K562 (cell line): ENCODE measurements at regions not wholly inside any gene's neighbourhood (a gene's known extent, or its start where the extent isn't known, plus 50 kb on each side); places are given as distances from the start of the nearest gene placed in this dataset.

Experiments used
- ATAC-seq: fragments of 200-7000 bp; cut with Tn5 transposase; 3 replicates; pipeline ENCODE4 v1.9.1; 2020; ENCODE audit warnings: moderate library complexity
- BruUV-seq: library from RNA; stranded (reverse); fragments of 400-500 nt; replicated peaks from 2 replicates; lab custom pipeline; 2021; lab: Mats Ljungman, UMichigan
- CTCF ChIA-PET: fragments of 300-600 bp; formaldehyde crosslinking; extraction: SDS; loops from one replicate; lab custom pipeline; 2021; ENCODE audit warnings: low intra/inter-chr PET ratio; lab: Yijun Ruan, JAX
- POLR2A ChIA-PET: fragments of 300-600, 350-650 bp; sonication (Branson Sonifier 250); formaldehyde crosslinking; extraction: SDS; loops from one replicate; lab custom pipeline; 2021; ENCODE audit warnings: antibody characterized with exemption, inconsistent platforms; lab: Yijun Ruan, JAX
- DNase-seq, 4 experiments: peaks; one replicate each; pipeline versions ENCODE4 v3.0.0 to v3.0.0-alpha.2; 2011 to 2018; ENCODE audit warnings: low spot score in 3 of 4, mixed read lengths in 3 of 4; ENCODE audit errors: extremely low read depth in 1 of 4
- FAIRE-seq: peaks from 2 replicates; lab custom pipeline; 2011; peaks lifted over from hg19 to GRCh38; lab: Jason Lieb, UNC
- H2AFZ ChIP-seq: 2 replicates; pipeline ENCODE4 v1.6.0; 2011; ENCODE audit warnings: low read depth, low read length, control low read depth, inconsistent platforms
- H3K27ac ChIP-seq: fragments of 200-600 bp; 3 replicates; pipeline ENCODE4 v1.8.0; 2011; ENCODE audit warnings: low read depth, mild to moderate bottlenecking, control low read depth, inconsistent platforms, low read length, moderate library complexity, mixed read lengths; ENCODE audit errors: extremely low read depth
- H3K27me3 ChIP-seq, 2 experiments: fragments of 300-600 bp in 1 of 2; 2 replicates in 1 of 2; 3 replicates in 1 of 2; pipeline versions ENCODE4 v1.6.0 to v1.8.0; 2011; ENCODE audit warnings: inconsistent platforms in 2 of 2, low read length in 2 of 2, mild to moderate bottlenecking in 1 of 2, mixed read lengths in 1 of 2, moderate library complexity in 1 of 2; ENCODE audit not compliant: control insufficient read depth in 2 of 2, insufficient read depth in 2 of 2
- H3K36me3 ChIP-seq: fragments of 300-600 bp; 3 replicates; pipeline ENCODE4 v1.8.0; 2011; ENCODE audit warnings: mild to moderate bottlenecking, low read length, inconsistent platforms; ENCODE audit not compliant: control insufficient read depth, insufficient read depth
- H3K4me1 ChIP-seq, 2 experiments: fragments of 200-600 bp in 1 of 2; replicated peaks in 1 of 2; 2 replicates in 1 of 2; 3 replicates in 1 of 2; pipeline versions ENCODE4 v1.5.1 to v1.8.0; 2011; ENCODE audit warnings: inconsistent platforms in 2 of 2, low read length in 2 of 2, mild to moderate bottlenecking in 1 of 2, mixed read lengths in 1 of 2, moderate library complexity in 1 of 2; ENCODE audit not compliant: control insufficient read depth in 2 of 2, insufficient read depth in 2 of 2
- H3K4me2 ChIP-seq: 2 replicates; pipeline ENCODE4 v1.6.1; 2011; ENCODE audit warnings: low read length, control low read depth, inconsistent platforms, mixed read lengths; ENCODE audit not compliant: insufficient read depth
- H3K4me3 ChIP-seq: fragments of 200-600 bp; sonication (generic), shearing (Covaris generic); 2 replicates; pipeline ENCODE4 v1.5.1; 2016; ENCODE audit warnings: control low read depth, inconsistent platforms
- H3K79me2 ChIP-seq: fragments of 200-600 bp; 3 replicates; pipeline ENCODE4 v1.8.0; 2011; ENCODE audit warnings: low read length, inconsistent platforms; ENCODE audit not compliant: control insufficient read depth, insufficient read depth
- H3K9ac ChIP-seq, 2 experiments: 2 replicates each; pipeline versions ENCODE4 v1.6.0 to v1.6.1; 2011; ENCODE audit warnings: low read depth in 2 of 2, low read length in 2 of 2, control low read depth in 1 of 2, inconsistent platforms in 1 of 2, mild to moderate bottlenecking in 1 of 2, mixed read lengths in 1 of 2; ENCODE audit not compliant: insufficient read depth in 1 of 2
- H3K9me1 ChIP-seq: one replicate; pipeline ENCODE4 v1.6.0; 2011; ENCODE audit warnings: inconsistent platforms, mild to moderate bottlenecking, low read length, moderate library complexity; ENCODE audit not compliant: control insufficient read depth, insufficient read depth
- H3K9me3 ChIP-seq: replicated peaks from 2 replicates; pipeline ENCODE4 v1.5.1; 2011; ENCODE audit warnings: low read depth, low read length, inconsistent platforms; ENCODE audit not compliant: control insufficient read depth, insufficient read depth
- H4K20me1 ChIP-seq: replicated peaks from 2 replicates; pipeline ENCODE4 v1.6.1; 2011; ENCODE audit warnings: low read length, inconsistent platforms, mixed read lengths; ENCODE audit not compliant: control insufficient read depth, insufficient read depth
- EGR1 ChIP-seq: fragments of 450-650 bp; conservative IDR thresholded peaks from 2 replicates; pipeline ENCODE4 v1.6.1; 2017; ENCODE audit warnings: mild to moderate bottlenecking
- FOS ChIP-seq: IDR thresholded peaks from 3 replicates; pipeline ENCODE4 v1.6.1; 2011; ENCODE audit not compliant: insufficient read length; ENCODE audit errors: extremely low read depth
- GABPB1 ChIP-seq: sonication (generic); formaldehyde crosslinking; IDR thresholded peaks from 2 replicates; pipeline ENCODE4 v1.8.0; 2022; ENCODE audit warnings: mild to moderate bottlenecking, missing genetic modification reagents
- GTF2F1 ChIP-seq: IDR thresholded peaks from 2 replicates; pipeline ENCODE4 v1.6.1; 2011; ENCODE audit warnings: low read depth, low read length, improper control_type of control experiment
- ILK ChIP-seq: fragments of 450-650 bp; IDR thresholded peaks from 2 replicates; pipeline ENCODE4 v1.6.1; 2016; ENCODE audit warnings: missing genetic modification characterization, low read depth, mild to moderate bottlenecking, missing compliant biosample characterization, moderate library complexity, borderline replicate concordance
- PKNOX1 ChIP-seq: fragments of 450-650 bp; IDR thresholded peaks from 2 replicates; pipeline ENCODE4 v1.6.1; 2016
- PRPF4 ChIP-seq: fragments of 200-400 bp; formaldehyde crosslinking; IDR thresholded peaks from one replicate; pipeline ENCODE4 v1.6.1; 2017; ENCODE audit warnings: low read length, low read depth, mild to moderate bottlenecking; ENCODE audit not compliant: insufficient read depth, poor library complexity, severe bottlenecking
- TEAD4 ChIP-seq, 2 experiments: sonication (generic) in 1 of 2; formaldehyde crosslinking in 1 of 2; IDR thresholded peaks; 2 replicates each; pipeline versions ENCODE4 v1.6.1 to v1.8.0; 2012 to 2022; ENCODE audit warnings: borderline replicate concordance in 1 of 2, inconsistent platforms in 1 of 2, low read length in 1 of 2, mild to moderate bottlenecking in 1 of 2, missing genetic modification reagents in 1 of 2
- XRCC4 ChIP-seq: IDR thresholded peaks from one replicate; pipeline ENCODE4 v1.6.1; 2011; ENCODE audit not compliant: insufficient read depth, insufficient read length; ENCODE audit errors: extremely low read depth
- ZFP91 ChIP-seq: sonication (generic); formaldehyde crosslinking; IDR thresholded peaks from 2 replicates; pipeline ENCODE4 v1.8.0; 2022; ENCODE audit warnings: mild to moderate bottlenecking, missing genetic modification reagents
- ZFX ChIP-seq: sonication (generic); formaldehyde crosslinking; IDR thresholded peaks from 2 replicates; pipeline ENCODE4 v1.8.0; 2022; ENCODE audit warnings: mild to moderate bottlenecking, missing genetic modification reagents, moderate library complexity
- WGBS: fragments of 100-300 bp; shearing (Covaris generic); methylation state at CpG from one replicate; pipeline ENCODE4 v1.1.6; 2016; ENCODE audit warnings: low coverage, mixed read lengths; ENCODE audit not compliant: insufficient coverage; ENCODE audit errors: missing lambda C conversion rate; 5-methylcytosine and 5-hydroxymethylcytosine counted together
- in situ Hi-C: fragments of 300-500 bp; cut with MboI; formaldehyde crosslinking; loops from 4 replicates; pipeline ENCODE4 v1.15.0; 2018; ENCODE audit warnings: inconsistent platforms, mixed read lengths
- intact Hi-C: fragments of 100-400 bp; cut with micrococcal nuclease; formaldehyde crosslinking; loops from 2 replicates; pipeline ENCODE4 v1.14.2; 2022
- TF ChIP-seq, protein P1 (sequence below): fragments of 450-650 bp; formaldehyde crosslinking; IDR thresholded peaks from 2 replicates; pipeline ENCODE4 v1.4.0; 2022; ENCODE audit warnings: missing genetic modification characterization

GRCh38 chr3:147775411-147775810, 366.2 kb downstream of the ZIC1 start:
- ChIA-PET POLR2A (no interaction called here), CTCF (no interaction called here)
- intact Hi-C loops, result no loop called here

DNA sequence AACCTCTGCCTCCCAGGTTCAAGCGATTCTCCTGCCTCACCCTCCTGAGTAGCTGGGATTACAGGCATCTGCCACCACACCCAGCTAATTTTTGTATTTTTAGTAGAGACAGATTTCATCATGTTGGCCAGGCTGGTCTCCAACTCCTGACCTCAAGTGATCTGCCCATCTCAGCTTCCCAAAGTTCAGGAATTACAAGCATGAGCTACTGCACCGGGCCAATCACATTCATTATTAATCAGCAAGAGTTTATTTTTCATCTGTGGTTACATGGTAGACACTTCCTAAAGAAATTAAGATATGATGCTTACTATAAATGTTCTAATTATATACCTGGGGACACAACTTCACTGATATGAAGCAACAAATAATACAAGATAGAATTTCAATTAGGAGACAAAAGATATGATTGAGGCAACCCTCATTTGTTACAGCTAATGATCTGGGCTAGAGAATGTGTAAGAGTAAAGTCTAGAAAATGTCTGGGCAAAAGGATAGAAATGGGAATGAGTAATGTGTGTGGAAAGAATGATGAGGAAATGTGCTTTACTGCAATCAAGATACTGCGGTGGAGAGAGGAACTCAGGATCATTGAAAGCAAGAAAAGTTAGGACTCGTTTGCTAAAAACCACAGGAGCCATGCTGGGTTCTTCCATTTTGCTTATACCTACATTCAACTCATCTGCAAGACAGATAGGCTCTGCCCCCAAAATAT, 366.8 kb downstream of the ZIC1 start:
- Histone ChIP-seq H3K27me3 (no peaks in the 10 kb centered on the region), H3K4me2 (no peak overlapping the region), H4K20me1 (no peaks in the 10 kb centered on the region), H3K9ac (no peak overlapping the region), H3K4me3 (no peak overlapping the region), H3K36me3 (no peaks in the 10 kb centered on the region), H3K9me3 (0 out of 2 replicates have a peak, but pooled peaks cover 2% of the 10 kb centered on the region), H2AFZ (no peak overlapping the region), H3K9me1 (no peaks in the 10 kb centered on the region), H3K79me2 (no peaks in the 10 kb centered on the region), H3K27ac (no peak overlapping the region), H3K4me1 (no peaks in the 10 kb centered on the region)
- in situ Hi-C loops (no loop called here), intact Hi-C loops (no loop called here)
- FAIRE-seq (no peak), ATAC-seq (no peak), DNase-seq (no peak)
- no TSS peak for BruUV-seq
- 0% methylated on average over 4 of the region's 4 CpGs for WGBS
- POLR2A ChIA-PET, result no interaction called here
- CTCF ChIA-PET, result no interaction called here
- TF ChIP-seq PRPF4 (no peak), EGR1 (no peak), ILK (tag) (no peak), GABPB1 (CRISPR knock-in tag) (no peak), XRCC4 (no peak), TEAD4 (IDR thresholded peaks at IDR 0.05; ENCODE audit: low read length) (no peak), TEAD4 (CRISPR knock-in tag; IDR thresholded peaks at IDR 0.05; ENCODE audit: borderline replicate concordance) (no peak), PKNOX1 (no peak), ZFP91 (no peak), GTF2F1 (no peak)
- TF ChIP-seq, protein P1, sequence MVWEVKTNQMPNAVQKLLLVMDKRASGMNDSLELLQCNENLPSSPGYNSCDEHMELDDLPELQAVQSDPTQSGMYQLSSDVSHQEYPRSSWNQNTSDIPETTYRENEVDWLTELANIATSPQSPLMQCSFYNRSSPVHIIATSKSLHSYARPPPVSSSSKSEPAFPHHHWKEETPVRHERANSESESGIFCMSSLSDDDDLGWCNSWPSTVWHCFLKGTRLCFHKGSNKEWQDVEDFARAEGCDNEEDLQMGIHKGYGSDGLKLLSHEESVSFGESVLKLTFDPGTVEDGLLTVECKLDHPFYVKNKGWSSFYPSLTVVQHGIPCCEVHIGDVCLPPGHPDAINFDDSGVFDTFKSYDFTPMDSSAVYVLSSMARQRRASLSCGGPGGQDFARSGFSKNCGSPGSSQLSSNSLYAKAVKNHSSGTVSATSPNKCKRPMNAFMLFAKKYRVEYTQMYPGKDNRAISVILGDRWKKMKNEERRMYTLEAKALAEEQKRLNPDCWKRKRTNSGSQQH (CRISPR knock-in tag), result no peak

More at GRCh38 chr3:147775411-147775810, 366.2 kb downstream of the ZIC1 start:
- FAIRE-seq (no peak), DNase-seq (no peak), ATAC-seq (no peak)
- H3K4me1 ChIP-seq, result no peaks in the 10 kb centered on the region
- no peaks in the 10 kb centered on the region for H3K9me1 ChIP-seq
- no peaks in the 10 kb centered on the region for H4K20me1 ChIP-seq
- in situ Hi-C loops, result no loop called here
- no peaks in the 10 kb centered on the region for H3K27me3 ChIP-seq
- no peak overlapping the region for H3K4me3 ChIP-seq
- no peak overlapping the region for H3K27ac ChIP-seq
- no peaks in the 10 kb centered on the region for H3K79me2 ChIP-seq
- BruUV-seq, result no TSS peak
- H3K36me3 ChIP-seq, result no peaks in the 10 kb centered on the region
- H3K4me2 ChIP-seq, result no peak overlapping the region
- no peak overlapping the region for H3K9ac ChIP-seq
- H2AFZ ChIP-seq, result no peak overlapping the region
- WGBS, result 2% methylated on average over 2 of the region's 2 CpGs
- TF ChIP-seq FOS (no peak), ZFX (CRISPR knock-in tag) (no peak)
- 0 out of 2 replicates have a peak, but pooled peaks cover 2% of the 10 kb centered on the region for H3K9me3 ChIP-seq
